ENCODE measurements at regions not wholly inside any gene's neighbourhood (a gene's known extent, or its start where the extent isn't known, plus 50 kb on each side); places are given as distances from the start of the nearest gene placed in this dataset.

DNA sequence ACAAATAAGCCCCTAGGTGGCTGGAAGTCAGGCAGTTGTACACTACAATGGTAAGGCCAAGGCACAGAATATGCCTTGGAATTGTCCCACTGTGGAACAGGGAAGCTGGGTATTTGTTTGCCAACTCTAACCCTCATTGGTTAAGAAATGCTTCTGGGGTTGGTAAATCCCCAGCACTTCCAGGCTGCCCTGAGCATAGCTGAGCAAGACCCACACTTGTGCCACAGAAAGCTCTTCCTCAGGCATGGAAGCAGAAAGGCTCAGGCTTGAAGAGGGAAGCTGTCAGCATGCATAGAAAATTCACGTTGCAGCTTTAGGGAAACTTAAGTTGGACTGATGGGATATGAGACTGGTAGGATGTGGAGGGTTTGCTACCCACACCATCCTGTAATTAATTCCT is 86.9 kb upstream of the PLCL2 start:
- TF ChIP-seq POLR2A (IDR thresholded peaks at IDR 0.05; ENCODE audit: low read length), result no peak
- no peak for TF ChIP-seq GATA1 (IDR thresholded peaks at IDR 0.05; ENCODE audit: low read depth, low read length)
- DNase-seq, result no peak

DNA sequence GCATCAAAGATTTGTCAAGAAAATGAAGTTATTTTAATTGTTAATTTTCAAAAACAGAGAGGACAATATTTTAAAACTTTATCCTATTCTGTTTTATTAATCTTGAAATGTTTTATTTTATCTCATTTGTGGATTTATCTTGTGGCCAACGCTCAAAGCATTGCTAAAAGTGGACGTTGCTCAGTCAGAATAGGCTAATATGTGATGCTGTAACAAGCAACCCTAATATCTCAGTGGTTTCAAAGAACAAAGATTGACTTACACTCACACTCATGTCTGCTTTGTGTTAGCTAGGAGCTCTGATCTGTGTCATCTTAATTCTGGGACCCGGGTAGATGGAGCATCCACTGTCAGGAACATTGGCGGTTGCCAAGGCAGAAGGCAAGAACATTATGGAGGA is 86.0 kb upstream of the PLCL2 start:
- no peak for DNase-seq
- TF ChIP-seq GATA1 (IDR thresholded peaks at IDR 0.05; ENCODE audit: low read depth, low read length), result no peak
- TF ChIP-seq POLR2A (IDR thresholded peaks at IDR 0.05; ENCODE audit: low read length), result no peak

DNA sequence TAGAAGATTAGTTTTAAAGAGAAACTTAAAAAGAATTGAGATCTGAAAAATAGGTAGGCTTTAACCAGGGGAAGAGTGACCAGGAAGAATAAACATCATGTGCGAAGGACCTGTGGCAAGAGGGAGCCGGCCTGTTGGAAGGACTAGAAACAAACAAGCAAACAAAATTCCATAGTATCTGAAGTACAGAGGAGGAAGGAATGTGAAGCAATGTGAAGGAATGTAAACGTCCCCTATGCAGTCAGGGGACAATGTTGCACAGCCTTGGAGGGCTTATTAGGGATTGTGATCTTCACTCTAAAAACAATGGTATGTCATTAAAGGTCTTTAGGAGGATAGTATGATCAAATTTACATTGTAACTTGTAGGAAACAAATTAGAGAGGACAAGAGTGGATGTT is 84.4 kb upstream of the PLCL2 start:
- TF ChIP-seq POLR2A (IDR thresholded peaks at IDR 0.05; ENCODE audit: low read length), result no peak
- TF ChIP-seq GATA1 (IDR thresholded peaks at IDR 0.05; ENCODE audit: low read depth, low read length), result no peak
- DNase-seq, result no peak

DNA sequence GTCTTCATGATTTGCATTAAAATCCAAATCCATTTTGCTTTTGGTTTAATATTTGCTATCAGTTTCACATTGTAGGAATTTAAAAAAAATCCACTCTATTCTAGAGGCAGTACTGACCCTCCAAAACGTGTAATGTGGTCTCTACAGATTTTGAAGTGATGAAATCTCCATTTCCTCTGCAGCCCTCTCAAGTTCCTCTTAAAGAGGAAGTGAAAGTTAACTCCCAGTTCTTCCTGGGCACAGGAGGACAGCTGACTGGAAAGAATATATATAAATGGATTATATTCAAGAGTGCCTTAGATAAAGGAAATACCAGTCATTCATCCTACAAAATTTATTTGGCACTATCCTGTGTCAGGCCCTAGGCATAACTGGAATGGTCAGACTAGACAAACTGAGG is 83.5 kb upstream of the PLCL2 start:
- no peak for TF ChIP-seq GATA1 (IDR thresholded peaks at IDR 0.05; ENCODE audit: low read depth, low read length)
- no peak for TF ChIP-seq POLR2A (IDR thresholded peaks at IDR 0.05; ENCODE audit: low read length)
- DNase-seq, result no peak

DNA sequence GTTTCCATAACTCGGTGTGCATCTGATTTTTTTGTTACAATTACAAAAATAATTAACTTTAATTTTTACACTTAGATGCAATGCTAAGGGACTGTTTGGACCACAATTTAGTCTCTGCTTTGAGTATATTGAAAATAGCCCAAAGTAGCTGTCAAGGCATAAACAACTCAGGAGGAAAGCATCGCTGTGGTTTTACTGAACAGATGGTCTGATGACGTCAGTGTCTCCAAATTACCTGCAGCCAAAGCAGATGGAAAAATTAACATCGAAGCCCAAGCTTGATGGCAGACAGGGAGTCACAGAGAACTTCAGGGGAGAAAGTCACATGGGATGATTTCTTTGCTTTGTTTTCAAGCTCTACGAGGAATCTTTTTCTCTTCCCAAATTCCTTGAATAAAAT is 83.1 kb upstream of the PLCL2 start:
- no peak for TF ChIP-seq GATA1 (IDR thresholded peaks at IDR 0.05; ENCODE audit: low read depth, low read length)
- no peak for TF ChIP-seq POLR2A (IDR thresholded peaks at IDR 0.05; ENCODE audit: low read length)
- DNase-seq, result no peak

DNA sequence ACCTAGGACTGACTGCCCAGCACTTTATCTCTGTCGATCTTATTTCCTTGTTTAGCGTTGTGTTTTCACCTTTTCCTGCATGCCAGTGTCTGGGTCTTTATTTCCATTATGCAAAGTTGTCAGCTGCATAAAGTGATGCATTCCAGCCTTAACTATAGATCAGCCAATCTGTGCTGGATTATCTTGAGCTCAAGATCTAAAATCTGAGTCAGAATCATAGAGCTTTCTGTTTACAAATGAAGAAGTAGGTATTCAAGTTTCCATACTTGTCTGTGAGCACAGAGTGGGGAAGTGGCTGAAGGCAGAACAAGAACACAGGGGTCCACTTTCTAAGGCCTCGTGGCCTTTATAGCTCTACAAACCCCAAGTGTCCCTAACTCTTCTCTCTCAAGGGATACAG is 82.4 kb upstream of the PLCL2 start:
- DNase-seq, result no peak
- TF ChIP-seq GATA1 (IDR thresholded peaks at IDR 0.05; ENCODE audit: low read depth, low read length) (no peak), POLR2A (IDR thresholded peaks at IDR 0.05; ENCODE audit: low read length) (no peak)

DNA sequence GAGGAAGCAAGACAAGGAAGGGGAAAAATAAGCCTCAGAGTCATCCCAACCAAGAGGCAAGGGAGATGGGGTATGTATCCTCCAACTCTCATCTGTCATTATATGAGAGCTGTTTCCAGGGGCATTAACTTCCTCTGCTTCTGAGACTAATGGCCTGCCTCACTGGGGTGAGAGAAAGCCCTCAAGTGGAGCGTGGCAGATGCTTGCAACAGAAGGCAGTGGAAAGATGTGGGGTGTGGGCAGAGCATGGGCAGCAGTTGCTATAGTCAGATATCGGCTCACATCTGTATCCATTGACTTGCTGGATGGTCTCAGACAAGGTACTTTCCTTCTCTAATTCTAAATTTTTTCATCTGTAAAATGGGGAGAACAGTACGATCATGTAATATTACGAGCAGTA is 81.7 kb upstream of the PLCL2 start:
- DNase-seq, result no peak
- TF ChIP-seq GATA1 (IDR thresholded peaks at IDR 0.05; ENCODE audit: low read depth, low read length) (no peak), POLR2A (IDR thresholded peaks at IDR 0.05; ENCODE audit: low read length) (no peak)

DNA sequence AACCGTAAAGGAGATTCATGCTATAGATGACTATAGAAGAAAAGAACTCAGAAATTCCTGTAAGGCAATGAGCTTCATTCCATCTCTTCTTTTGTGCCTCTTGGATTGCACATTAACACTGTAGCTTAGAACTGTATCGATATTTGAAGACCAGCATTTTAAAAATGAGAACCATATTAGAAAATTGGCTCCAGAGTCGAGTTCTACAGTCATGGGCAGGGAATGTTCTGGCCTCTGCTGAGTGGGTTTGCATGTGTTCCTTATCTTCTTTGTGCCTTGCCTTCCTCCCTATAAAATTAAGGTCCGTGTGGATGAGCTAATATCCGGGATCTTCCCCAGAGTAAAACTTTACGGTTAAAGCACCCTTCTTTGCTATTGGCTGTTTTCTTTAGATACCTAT is 77.4 kb upstream of the PLCL2 start:
- no peak for DNase-seq
- TF ChIP-seq GATA1 (IDR thresholded peaks at IDR 0.05; ENCODE audit: low read depth, low read length) (no peak), POLR2A (IDR thresholded peaks at IDR 0.05; ENCODE audit: low read length) (no peak)

DNA sequence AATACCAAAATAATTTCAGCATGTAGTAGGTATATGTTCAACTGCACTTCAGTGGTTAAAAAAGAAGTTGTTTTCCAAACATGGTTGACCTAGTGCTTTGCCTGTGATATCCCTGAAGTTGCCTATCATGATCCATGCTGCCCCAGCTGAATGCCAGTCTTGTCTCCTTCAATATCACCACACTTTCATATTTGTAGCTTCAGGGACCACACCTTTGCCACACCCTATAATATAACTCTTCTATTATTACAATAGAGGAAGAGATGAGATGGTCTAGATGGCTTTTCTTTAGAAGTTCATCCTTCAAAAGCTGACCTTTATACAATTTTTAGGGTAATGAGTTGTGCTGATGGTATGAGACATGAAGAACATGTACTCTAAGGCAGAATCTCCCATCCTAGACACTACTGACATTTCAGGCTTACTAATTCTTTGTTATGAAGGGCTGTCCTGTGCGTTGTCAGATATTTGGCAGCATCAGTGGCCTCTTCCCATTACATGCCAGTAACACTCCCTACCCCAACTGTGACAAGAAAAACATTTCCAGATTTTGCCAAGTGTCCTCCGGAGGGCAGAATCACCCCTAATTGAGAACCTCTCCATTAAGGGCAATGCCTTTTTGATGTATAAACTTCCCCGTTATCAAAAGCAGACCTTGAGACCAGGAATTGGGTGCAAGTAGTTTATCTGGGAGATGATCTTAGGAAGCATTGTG is 76.2 kb upstream of the PLCL2 start:
- peak in 1 of 2 experiments; percentile 23 for DNase-seq
- no peak for TF ChIP-seq POLR2A (IDR thresholded peaks at IDR 0.05; ENCODE audit: low read length)
- TF ChIP-seq GATA1 (IDR thresholded peaks at IDR 0.05; ENCODE audit: low read depth, low read length), result no peak

DNA sequence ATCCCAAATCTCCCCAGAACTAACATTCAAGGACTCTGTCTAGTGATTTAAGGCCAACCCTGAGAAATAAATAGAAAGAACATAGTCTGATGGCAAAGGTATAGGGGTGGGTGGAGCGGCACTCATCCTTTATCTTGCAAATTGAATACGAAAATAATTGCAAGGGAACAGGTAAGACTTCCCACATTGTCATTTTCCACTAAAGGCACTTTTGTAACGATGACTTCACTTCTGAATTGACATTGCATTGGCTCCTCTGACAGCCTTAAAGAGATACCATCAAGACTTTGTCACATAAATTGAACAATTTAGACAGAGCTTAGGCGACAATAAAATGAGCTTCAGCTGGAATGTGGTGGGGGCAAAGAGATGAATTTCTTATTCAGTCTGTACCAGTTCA is 75.3 kb upstream of the PLCL2 start:
- no peak for DNase-seq
- TF ChIP-seq POLR2A (IDR thresholded peaks at IDR 0.05; ENCODE audit: low read length), result no peak

DNA sequence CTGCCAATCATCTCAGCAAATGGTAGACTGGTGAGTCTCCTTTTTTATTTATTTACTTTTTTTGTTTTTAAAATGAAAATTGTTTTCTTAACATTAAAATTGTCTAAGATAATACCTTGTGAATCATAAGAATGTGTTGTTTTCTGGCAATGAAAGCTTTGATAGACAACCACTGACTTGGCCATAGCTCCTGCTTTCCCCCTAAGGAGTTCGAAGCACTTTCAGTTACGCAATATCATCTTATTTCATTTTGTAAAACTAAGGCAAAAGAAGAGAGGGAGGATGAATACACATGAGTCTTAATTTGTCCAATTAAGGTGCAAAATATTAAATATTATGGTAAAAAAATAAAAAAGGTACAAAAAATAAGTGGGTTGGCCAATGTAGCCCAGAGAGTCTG is 74.8 kb upstream of the PLCL2 start:
- TF ChIP-seq GATA1 (IDR thresholded peaks at IDR 0.05; ENCODE audit: low read depth, low read length), result no peak
- TF ChIP-seq POLR2A (IDR thresholded peaks at IDR 0.05; ENCODE audit: low read length), result no peak
- DNase-seq, result no peak

DNA sequence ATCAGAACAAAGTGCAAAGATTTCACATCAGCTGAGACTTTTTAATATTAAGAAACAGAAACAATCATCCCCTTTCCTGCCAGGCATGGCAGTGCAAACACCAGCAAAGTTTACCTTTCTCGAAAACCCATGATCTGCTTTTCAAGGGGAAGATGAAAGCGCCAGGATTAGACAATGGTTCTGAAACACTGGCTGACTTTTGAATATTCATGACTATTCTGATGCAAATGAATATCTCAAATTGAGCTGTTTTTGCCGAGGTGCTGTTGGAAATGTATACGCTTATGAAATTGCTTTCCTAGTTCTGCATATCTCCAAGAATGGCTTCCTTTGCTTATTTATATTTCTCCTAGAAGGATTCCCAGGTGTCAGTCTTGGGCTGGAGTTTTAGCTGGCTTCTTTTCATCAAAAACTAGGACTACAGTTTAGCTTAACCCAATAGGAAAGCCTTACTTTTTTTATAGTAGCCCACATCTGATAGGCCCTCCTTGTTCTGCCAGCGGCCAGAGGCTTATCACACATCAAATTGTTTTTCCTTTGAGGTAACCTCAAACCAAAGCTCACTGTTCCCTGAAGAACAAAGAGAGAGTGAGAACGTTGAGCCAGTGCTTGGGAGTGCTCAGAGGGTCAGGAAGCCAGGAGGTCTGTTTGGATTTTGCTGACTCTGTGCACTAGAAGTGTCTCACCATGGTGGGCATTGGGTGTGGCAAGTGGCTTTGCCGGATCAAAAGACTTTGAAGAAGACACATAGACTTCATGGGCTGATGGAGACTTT is 74.0 kb upstream of the PLCL2 start:
- TF ChIP-seq POLR2A (IDR thresholded peaks at IDR 0.05; ENCODE audit: low read length) (no peak), GATA1 (IDR thresholded peaks at IDR 0.05; ENCODE audit: low read depth, low read length) (no peak)
- DNase-seq, result no peak

DNA sequence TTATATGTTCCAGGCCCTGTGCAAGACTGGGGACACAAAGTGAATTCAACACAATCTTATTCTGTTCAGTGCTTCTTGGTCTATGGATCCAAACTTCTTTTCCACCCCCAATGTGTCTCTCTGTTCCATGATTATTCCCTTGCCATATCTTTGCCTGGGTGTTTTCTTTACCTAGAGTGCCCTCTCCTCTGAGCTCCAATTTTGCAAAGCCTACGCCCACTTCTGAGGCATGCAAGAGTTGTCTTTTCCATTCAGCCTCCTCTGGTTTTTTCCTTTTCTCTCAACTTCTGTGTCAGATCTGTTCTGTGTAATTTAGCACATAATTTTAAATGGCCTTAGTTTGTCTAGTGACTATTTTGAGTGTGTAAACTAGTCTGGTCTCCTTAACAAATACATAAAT is 72.8 kb upstream of the PLCL2 start:
- TF ChIP-seq GATA1 (IDR thresholded peaks at IDR 0.05; ENCODE audit: low read depth, low read length), result no peak
- no peak for TF ChIP-seq POLR2A (IDR thresholded peaks at IDR 0.05; ENCODE audit: low read length)
- DNase-seq, result no peak

DNA sequence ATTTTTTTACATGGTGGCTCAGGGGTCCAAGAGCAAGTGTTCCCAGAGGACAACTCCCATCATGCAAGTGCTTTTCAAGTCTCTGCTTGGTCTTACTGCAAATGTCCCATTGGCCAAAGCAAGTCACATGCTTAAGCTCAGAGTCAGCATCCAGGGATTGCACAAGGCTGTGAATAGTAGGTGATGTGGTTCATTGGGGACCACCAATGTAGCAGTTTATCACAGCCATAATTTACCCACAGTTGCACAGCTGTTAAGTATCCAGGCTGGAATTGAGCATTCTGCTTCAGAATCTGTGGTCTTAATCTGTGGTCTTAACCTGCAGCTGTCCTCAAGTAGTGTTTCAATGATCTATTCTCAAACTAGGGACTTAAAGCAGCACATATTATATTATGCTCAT is 71.4 kb upstream of the PLCL2 start:
- TF ChIP-seq GATA1 (IDR thresholded peaks at IDR 0.05; ENCODE audit: low read depth, low read length) (no peak), POLR2A (IDR thresholded peaks at IDR 0.05; ENCODE audit: low read length) (no peak)
- DNase-seq, result no peak

All from erythroblast (primary cell).